GM13976 (cell line): ENCODE measurements at regions not wholly inside any gene's neighbourhood (a gene's known extent, or its start where the extent isn't known, plus 50 kb on each side); places are given as distances from the start of the nearest gene placed in this dataset.

ENCODE experiments used
- DNase-seq: peaks from one replicate; pipeline ENCODE4 v3.0.0; 2012; ENCODE audit warnings: low spot score
- in situ Hi-C: fragments of 300-500 bp; cut with MboI; formaldehyde crosslinking; loops from one replicate; pipeline ENCODE4 v1.12.0; 2022; ENCODE audit warnings: low sequenced_read_pairs, mixed read lengths, inconsistent platforms; ENCODE audit not compliant: unreplicated experiment
- TF ChIP-seq, protein P1 (sequence below): IDR thresholded peaks from 2 replicates; pipeline ENCODE4 v1.5.1; 2012; ENCODE audit warnings: borderline replicate concordance, mild to moderate bottlenecking; ENCODE audit not compliant: insufficient read depth; ENCODE audit errors: extremely low read depth, missing control alignments, control extremely low read depth

DNA sequence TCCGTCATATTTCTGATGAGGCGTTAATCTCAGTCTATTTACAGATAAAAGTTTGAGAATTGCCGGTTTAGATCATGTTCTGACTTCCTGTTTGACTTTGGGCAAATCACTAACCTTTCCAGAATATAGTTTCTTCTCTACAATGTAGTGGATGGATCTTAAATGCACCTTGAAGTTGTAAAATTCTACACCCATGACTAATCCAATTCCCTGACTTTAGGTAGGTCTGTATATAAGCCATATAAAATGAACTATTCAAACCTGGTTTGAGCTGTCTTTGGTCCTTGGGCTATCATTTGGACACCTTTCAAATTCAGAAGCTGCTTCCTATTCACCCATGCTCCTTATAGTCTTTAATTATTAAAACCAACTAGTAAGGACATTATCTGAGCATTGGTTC, 52.2 kb upstream of the BLID start:
- in situ Hi-C loops: no loop called here
- TF ChIP-seq, protein P1, sequence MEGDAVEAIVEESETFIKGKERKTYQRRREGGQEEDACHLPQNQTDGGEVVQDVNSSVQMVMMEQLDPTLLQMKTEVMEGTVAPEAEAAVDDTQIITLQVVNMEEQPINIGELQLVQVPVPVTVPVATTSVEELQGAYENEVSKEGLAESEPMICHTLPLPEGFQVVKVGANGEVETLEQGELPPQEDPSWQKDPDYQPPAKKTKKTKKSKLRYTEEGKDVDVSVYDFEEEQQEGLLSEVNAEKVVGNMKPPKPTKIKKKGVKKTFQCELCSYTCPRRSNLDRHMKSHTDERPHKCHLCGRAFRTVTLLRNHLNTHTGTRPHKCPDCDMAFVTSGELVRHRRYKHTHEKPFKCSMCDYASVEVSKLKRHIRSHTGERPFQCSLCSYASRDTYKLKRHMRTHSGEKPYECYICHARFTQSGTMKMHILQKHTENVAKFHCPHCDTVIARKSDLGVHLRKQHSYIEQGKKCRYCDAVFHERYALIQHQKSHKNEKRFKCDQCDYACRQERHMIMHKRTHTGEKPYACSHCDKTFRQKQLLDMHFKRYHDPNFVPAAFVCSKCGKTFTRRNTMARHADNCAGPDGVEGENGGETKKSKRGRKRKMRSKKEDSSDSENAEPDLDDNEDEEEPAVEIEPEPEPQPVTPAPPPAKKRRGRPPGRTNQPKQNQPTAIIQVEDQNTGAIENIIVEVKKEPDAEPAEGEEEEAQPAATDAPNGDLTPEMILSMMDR: no peak
- DNase-seq: no peak

DNA sequence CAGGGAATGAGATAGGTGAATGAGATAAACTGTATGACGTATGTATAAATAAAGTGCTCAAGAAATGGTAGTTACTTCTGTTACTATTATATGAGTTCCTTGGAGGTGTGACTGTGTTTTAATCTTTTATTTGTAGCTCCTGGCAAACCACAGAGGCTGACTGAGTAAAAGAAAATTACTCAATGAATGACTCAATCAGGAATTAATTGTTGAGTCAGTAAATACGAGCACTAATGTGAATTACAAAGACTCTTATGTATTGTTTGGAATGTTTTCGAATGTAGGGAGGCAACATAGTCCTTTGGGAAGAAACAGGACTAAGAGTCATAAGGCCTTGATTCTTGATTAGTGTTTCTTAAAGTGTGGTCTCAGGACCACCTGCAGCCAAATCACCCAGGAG, 51.1 kb upstream of the BLID start:
- no peak for DNase-seq
- in situ Hi-C loops: no loop called here
- TF ChIP-seq, protein P1: no peak

DNA sequence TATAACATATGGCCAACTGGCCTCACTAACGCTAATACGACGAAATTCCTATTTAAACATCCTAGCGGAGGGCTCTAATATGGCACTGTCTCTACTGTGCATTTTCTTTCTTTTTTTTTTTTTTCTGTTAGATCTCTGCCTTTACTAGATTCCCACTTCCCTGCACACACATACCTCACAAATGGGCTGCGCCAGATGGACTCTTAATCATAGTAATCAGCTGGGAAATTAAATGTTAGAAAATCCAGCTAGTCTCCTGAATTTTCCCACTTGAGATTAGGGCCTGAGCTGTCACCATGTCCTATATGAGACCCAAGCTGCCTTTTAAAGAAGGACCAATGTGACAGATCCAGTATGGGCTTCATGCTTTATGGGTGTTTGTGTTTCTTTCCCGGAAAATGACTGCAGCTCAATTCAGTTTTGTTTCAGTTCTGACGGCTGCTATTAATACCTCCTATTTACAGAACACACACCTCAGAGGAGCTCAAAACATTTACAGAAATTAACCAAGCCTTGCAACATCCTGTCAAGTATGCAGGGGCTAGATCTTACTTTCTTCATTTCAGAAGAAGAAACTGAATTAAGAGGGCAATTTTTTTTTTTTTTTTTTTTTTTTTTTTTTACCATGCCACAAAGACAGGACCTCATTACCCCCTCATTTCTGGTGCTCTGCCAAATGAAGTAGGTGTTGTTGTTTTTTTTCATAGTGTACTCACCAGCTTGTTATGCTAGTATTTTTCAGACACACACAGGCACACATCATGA, 49.8 kb upstream of the BLID start:
- DNase-seq: no peak
- TF ChIP-seq, protein P1: no peak
- in situ Hi-C loops: no loop called here
